ENCODE measurements at regions not wholly inside any gene's neighbourhood (a gene's known extent, or its start where the extent isn't known, plus 50 kb on each side); places are given as distances from the start of the nearest gene placed in this dataset.

- TF ChIP-seq POLR2AphosphoS5 (IDR thresholded peaks at IDR 0.05; ENCODE audit: low read depth, low read length) (no peak), POLR2A (IDR thresholded peaks at IDR 0.05; ENCODE audit: low read depth, low read length) (no peak)
Measured at GRCh38 chr18:78913395-78913794, 66.2 kb upstream of the SALL3 start.

All from GM12892 (cell line).